ENCODE measurements at regions not wholly inside any gene's neighbourhood (a gene's known extent, or its start where the extent isn't known, plus 50 kb on each side); places are given as distances from the start of the nearest gene placed in this dataset.

DNA sequence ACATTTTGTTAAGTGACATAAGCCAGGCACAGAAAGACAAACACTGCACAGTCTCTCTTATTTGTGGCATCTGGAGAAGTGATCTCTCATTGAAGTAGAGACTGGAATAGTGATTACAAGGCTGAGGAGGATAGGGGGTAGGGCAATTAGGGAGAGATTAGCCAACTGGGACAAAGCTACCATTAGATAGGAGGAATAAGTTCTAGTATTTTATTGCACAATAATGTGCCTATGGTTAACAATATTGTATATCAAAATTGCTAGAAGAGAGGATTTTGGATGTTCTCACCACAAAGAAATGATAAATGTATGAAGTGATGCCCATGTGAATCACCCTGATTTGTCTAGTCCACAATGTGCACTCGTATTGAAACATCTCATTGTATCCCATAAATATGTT lies 281.8 kb downstream of the MTRR start:
- no peak for DNase-seq
- peaks cover 0 to 3% of the 10 kb centered on the region in 2 experiments for H3K9me3 ChIP-seq (ENCODE audit: control insufficient read depth in 1 of 2, insufficient read depth in 1 of 2, low read length in 2 of 2)
- no peak overlapping the region for H3K4me3 Mint-ChIP-seq

DNA sequence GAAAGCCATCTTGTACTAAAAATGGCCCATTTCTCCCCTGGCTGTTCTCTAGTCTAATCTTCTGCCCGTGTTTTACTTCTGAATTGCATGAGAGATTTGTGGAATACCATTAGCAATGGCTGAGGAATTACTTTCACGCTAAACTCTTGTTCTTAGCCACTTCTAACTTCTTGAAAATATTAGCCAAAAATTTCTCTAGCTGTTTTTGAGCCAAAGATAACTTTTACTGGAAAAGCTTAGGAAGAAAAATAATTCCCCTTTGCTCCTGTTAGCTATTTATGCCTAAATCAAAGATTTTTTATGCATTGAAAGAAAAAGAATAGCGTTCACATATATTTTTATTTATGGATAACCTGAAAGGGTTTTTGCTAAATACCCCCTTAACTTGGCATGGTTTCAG lies 287.8 kb downstream of the MTRR start:
- intact Hi-C loops (cut with DNase I, micrococcal nuclease) = no loop called here
- CTCF ChIA-PET = no interaction called here
- no peak overlapping the region for H3K4me3 ChIP-seq (ENCODE audit: low read length)
- peaks cover 0 to 8% of the 10 kb centered on the region in 2 experiments for H3K9me3 ChIP-seq (ENCODE audit: control insufficient read depth in 1 of 2, insufficient read depth in 1 of 2, low read length in 2 of 2)
- POLR2A ChIA-PET = no interaction called here
- Mint-ChIP-seq H3K4me1 (ENCODE audit: low read depth) (no peaks in the 10 kb centered on the region), H3K27ac (no peak overlapping the region), H3K9me3 (peaks cover 2% of the 10 kb centered on the region), H3K27me3 (no peaks in the 10 kb centered on the region), H3K4me3 (no peak overlapping the region), H3K36me3 (ENCODE audit: low read depth) (no peaks in the 10 kb centered on the region)
- no peaks in the 10 kb centered on the region for H3K27me3 ChIP-seq (ENCODE audit: control insufficient read depth in 1 of 2, insufficient read depth in 2 of 2, low read length in 2 of 2)
- TF ChIP-seq, protein P1, sequence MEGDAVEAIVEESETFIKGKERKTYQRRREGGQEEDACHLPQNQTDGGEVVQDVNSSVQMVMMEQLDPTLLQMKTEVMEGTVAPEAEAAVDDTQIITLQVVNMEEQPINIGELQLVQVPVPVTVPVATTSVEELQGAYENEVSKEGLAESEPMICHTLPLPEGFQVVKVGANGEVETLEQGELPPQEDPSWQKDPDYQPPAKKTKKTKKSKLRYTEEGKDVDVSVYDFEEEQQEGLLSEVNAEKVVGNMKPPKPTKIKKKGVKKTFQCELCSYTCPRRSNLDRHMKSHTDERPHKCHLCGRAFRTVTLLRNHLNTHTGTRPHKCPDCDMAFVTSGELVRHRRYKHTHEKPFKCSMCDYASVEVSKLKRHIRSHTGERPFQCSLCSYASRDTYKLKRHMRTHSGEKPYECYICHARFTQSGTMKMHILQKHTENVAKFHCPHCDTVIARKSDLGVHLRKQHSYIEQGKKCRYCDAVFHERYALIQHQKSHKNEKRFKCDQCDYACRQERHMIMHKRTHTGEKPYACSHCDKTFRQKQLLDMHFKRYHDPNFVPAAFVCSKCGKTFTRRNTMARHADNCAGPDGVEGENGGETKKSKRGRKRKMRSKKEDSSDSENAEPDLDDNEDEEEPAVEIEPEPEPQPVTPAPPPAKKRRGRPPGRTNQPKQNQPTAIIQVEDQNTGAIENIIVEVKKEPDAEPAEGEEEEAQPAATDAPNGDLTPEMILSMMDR (IDR thresholded peaks at IDR 0.05) = no peak
- H3K36me3 ChIP-seq (ENCODE audit: insufficient read depth, low read length) = no peaks in the 10 kb centered on the region
- no peaks in the 10 kb centered on the region for H3K4me1 ChIP-seq (ENCODE audit: insufficient read depth, low read length)
- DNase-seq (no peak), ATAC-seq (ENCODE audit: poor library complexity) (no peak)
- no peak overlapping the region for H3K27ac ChIP-seq (ENCODE audit: low read depth in 1 of 2, low read length in 2 of 2)

More for the DNA sequence above, 281.8 kb downstream of the MTRR start:
- H3K36me3 Mint-ChIP-seq (ENCODE audit: low read depth) = no peaks in the 10 kb centered on the region
- Histone ChIP-seq H3K4me1 (ENCODE audit: insufficient read depth, low read length) (no peaks in the 10 kb centered on the region), H3K27me3 (ENCODE audit: control insufficient read depth in 1 of 2, insufficient read depth in 2 of 2, low read length in 2 of 2) (no peaks in the 10 kb centered on the region), H3K27ac (ENCODE audit: low read depth in 1 of 2, low read length in 2 of 2) (no peak overlapping the region), H3K4me3 (ENCODE audit: low read length) (no peak overlapping the region), H3K36me3 (ENCODE audit: insufficient read depth, low read length) (no peaks in the 10 kb centered on the region)
- no peak for ATAC-seq (ENCODE audit: poor library complexity)
- H3K9me3 Mint-ChIP-seq = peaks cover 2% of the 10 kb centered on the region
- no peaks in the 10 kb centered on the region for H3K4me1 Mint-ChIP-seq (ENCODE audit: low read depth)
- intact Hi-C loops (cut with DNase I, micrococcal nuclease) = no loop called here
- H3K27me3 Mint-ChIP-seq = no peaks in the 10 kb centered on the region
- TF ChIP-seq, protein P1 (IDR thresholded peaks at IDR 0.05) = no peak
- no peak overlapping the region for H3K27ac Mint-ChIP-seq
- ChIA-PET POLR2A (no interaction called here), CTCF (no interaction called here)

DNA sequence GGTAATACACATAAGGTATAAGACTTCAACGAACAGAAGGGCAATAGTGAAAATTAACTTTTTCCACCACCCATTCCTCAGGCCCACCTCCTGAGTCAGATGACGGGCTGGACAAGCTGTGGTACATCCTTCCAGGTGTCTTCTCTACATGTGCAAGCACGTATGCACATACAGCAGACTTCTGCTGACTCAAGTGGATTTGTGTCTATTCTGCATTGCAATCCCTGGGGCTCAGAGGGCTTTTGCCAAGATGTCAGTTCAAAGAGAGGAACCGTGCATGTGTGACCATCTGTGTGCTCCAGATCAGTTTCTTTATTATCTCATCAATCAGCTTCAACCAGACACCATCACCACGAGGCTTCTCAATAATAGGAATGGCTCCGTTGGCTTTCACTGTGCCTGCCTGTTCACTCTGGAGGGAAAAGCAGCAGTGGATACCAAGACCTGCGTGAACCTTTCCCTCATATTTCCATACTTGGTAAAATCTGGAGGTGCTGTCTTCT lies 288.4 kb downstream of the MTRR start:
- ChIA-PET POLR2A (no interaction called here), CTCF (no interaction called here)
- Mint-ChIP-seq H3K4me1 (ENCODE audit: low read depth) (no peaks in the 10 kb centered on the region), H3K4me3 (no peak overlapping the region), H3K27me3 (no peaks in the 10 kb centered on the region), H3K27ac (no peak overlapping the region), H3K36me3 (ENCODE audit: low read depth) (no peaks in the 10 kb centered on the region), H3K9me3 (peaks cover 2% of the 10 kb centered on the region)
- no peak overlapping the region for H3K4me3 ChIP-seq (ENCODE audit: low read length)
- H3K27me3 ChIP-seq (ENCODE audit: control insufficient read depth in 1 of 2, insufficient read depth in 2 of 2, low read length in 2 of 2) = no peaks in the 10 kb centered on the region
- TF ChIP-seq, protein P1 (IDR thresholded peaks at IDR 0.05) = no peak
- H3K36me3 ChIP-seq (ENCODE audit: insufficient read depth, low read length) = no peaks in the 10 kb centered on the region
- H3K4me1 ChIP-seq (ENCODE audit: insufficient read depth, low read length) = no peaks in the 10 kb centered on the region
- H3K27ac ChIP-seq (ENCODE audit: low read depth in 1 of 2, low read length in 2 of 2) = no peak overlapping the region
- no peak for ATAC-seq (ENCODE audit: poor library complexity)
- no peak for DNase-seq
- intact Hi-C loops (cut with DNase I, micrococcal nuclease) = no loop called here
- peaks cover 0 to 8% of the 10 kb centered on the region in 2 experiments for H3K9me3 ChIP-seq (ENCODE audit: control insufficient read depth in 1 of 2, insufficient read depth in 1 of 2, low read length in 2 of 2)
